Choroid plexus epithelial cell (primary cell): ENCODE measurements at regions not wholly inside any gene's neighbourhood (a gene's known extent, or its start where the extent isn't known, plus 50 kb on each side); places are given as distances from the start of the nearest gene placed in this dataset.

ENCODE experiments used
- DNase-seq: peaks from one replicate; pipeline ENCODE4 v3.0.0-alpha.2; 2010; ENCODE audit warnings: low read depth
- H3K4me3 ChIP-seq: 2 replicates; pipeline ENCODE4 v1.5.1; 2011; ENCODE audit warnings: low read depth, mild to moderate bottlenecking, control low read depth, low read length, moderate library complexity
- TF ChIP-seq, protein P1 (sequence below): conservative IDR thresholded peaks from 2 replicates; pipeline ENCODE4 v1.5.1; 2011; ENCODE audit warnings: low read depth, mild to moderate bottlenecking, control low read depth, inconsistent platforms, low read length, moderate library complexity

DNA sequence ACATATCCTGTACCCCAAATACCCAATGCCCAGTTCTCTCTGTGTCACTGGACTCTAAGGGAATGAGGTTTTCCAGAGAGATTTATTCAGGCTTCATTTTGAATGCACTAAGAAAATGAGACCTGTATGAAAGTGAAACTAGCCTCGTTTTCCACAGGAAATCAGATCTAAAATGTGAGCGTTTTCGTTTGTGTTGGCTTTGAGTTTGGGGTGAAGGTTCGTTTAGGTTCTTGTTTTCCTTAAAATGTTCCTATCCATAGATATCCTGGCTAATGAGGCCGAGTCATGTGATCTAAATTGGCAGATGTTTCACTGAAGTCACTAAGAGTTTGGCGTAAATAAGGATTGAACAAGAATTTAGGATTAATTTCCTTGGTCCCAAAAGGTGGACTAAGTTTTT is 90.9 kb upstream of the BMPER start:
- peak overlapping the region; percentile 45 for H3K4me3 ChIP-seq
- DNase-seq: peak; percentile 70
- TF ChIP-seq, protein P1, sequence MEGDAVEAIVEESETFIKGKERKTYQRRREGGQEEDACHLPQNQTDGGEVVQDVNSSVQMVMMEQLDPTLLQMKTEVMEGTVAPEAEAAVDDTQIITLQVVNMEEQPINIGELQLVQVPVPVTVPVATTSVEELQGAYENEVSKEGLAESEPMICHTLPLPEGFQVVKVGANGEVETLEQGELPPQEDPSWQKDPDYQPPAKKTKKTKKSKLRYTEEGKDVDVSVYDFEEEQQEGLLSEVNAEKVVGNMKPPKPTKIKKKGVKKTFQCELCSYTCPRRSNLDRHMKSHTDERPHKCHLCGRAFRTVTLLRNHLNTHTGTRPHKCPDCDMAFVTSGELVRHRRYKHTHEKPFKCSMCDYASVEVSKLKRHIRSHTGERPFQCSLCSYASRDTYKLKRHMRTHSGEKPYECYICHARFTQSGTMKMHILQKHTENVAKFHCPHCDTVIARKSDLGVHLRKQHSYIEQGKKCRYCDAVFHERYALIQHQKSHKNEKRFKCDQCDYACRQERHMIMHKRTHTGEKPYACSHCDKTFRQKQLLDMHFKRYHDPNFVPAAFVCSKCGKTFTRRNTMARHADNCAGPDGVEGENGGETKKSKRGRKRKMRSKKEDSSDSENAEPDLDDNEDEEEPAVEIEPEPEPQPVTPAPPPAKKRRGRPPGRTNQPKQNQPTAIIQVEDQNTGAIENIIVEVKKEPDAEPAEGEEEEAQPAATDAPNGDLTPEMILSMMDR: no peak

GRCh38 chr7:33814936-33815335 is 90.4 kb upstream of the BMPER start:
- peak overlapping the region; percentile 45 for H3K4me3 ChIP-seq
- DNase-seq: peak; percentile 24
- TF ChIP-seq, protein P1: no peak

DNA sequence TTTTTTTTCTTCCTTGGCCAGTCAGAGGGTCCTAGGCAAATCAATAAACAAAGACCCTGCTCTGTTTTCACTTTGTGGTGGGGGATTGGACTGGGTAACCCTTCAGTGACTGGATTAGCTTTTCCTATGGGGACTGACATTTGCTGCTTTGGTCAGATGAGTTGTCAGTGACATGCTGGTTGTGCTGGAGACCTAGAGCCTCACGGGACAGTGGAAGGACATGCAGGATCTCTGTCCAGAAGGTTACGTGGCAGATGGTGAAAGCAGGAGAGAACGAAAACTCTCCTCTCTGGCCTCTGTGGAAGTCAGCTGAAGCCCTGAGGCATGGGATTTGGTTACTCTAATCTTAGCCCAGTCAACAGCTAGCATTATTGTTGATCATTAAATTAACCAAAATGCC is 90.0 kb upstream of the BMPER start:
- TF ChIP-seq, protein P1: no peak
- no peak for DNase-seq

DNA sequence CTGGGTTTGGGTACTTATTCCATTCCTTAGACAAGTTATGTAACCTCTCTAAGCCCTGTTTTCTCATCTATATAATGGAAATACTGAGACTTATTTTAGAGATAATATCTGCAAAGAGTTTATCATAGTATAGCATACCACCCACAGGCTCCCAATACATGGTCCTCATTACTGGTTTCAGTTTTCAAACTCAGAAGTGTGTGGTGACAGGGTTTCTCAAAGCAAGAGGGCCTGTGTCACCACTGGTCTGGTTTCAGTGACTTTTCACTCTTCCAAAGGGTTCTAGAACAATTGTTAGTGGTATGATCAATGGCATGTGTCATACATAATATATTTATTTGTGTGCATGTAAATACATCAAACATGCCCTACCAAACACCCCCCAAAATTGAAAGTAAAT is 89.2 kb upstream of the BMPER start:
- TF ChIP-seq, protein P1: no peak
- DNase-seq: no peak
- H3K4me3 ChIP-seq: no peak overlapping the region

More for the DNA sequence above, 90.0 kb upstream of the BMPER start:
- H3K4me3 ChIP-seq: peak overlapping the region; percentile 45

DNA sequence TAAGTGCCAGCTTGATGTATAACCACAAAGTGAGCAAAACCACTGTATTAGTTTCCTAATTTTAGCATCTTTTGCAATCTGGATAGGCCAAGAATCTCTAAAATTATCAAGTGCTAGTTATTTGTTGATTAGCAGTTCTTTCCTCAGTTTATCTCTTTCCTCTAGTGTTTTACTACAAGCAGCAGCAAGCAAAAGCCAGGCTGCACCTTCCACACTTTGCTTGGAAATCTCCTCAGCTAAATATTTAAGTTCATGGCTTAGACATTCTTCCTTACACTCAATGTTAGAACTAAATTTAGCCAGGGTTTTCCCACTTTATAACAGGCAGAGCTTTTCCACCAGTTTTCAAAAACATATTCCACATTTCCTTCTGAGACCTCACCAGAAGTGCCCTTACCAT is 85.7 kb upstream of the BMPER start:
- TF ChIP-seq, protein P1: no peak
- H3K4me3 ChIP-seq: no peak overlapping the region
- no peak for DNase-seq

- TF ChIP-seq, protein P1: no peak
Observed at GRCh38 chr7:33820206-33820605, 85.1 kb upstream of the BMPER start.

GRCh38 chr7:33821970-33822369 is 83.4 kb upstream of the BMPER start:
- TF ChIP-seq, protein P1: no peak
- DNase-seq: no peak
- no peak overlapping the region for H3K4me3 ChIP-seq

More at GRCh38 chr7:33820206-33820605, 85.1 kb upstream of the BMPER start:
- no peak for DNase-seq
- no peak overlapping the region for H3K4me3 ChIP-seq
